Caco-2 (cell line): ENCODE measurements at regions not wholly inside any gene's neighbourhood (a gene's known extent, or its start where the extent isn't known, plus 50 kb on each side); places are given as distances from the start of the nearest gene placed in this dataset.

Experiments
- BruUV-seq: library from RNA; stranded (reverse); fragments of 400-500 nt; replicated peaks from 2 replicates; lab custom pipeline; 2021; lab: Mats Ljungman, UMichigan
- CTCF ChIA-PET: fragments of 300-600 bp; sonication (Branson Sonifier 250); formaldehyde crosslinking; loops from one replicate; lab custom pipeline; 2022; ENCODE audit warnings: antibody characterized with exemption; lab: Charles Lee
- POLR2A ChIA-PET: fragments of 300-600 bp; sonication (Branson Sonifier 250); formaldehyde crosslinking; loops from one replicate; lab custom pipeline; 2022; ENCODE audit warnings: antibody characterized with exemption; lab: Charles Lee
- DNase-seq, 2 experiments: peaks; one replicate each; pipeline versions ENCODE4 v3.0.0 to v3.0.0-alpha.2; 2020 to 2022
- H3K27me3 ChIP-seq: replicated peaks from 2 replicates; pipeline ENCODE4 v1.6.0; 2011; ENCODE audit warnings: low read length; ENCODE audit not compliant: control insufficient read depth, insufficient read depth
- H3K36me3 ChIP-seq: 2 replicates; pipeline ENCODE4 v1.5.1; 2011; ENCODE audit warnings: low read length; ENCODE audit not compliant: control insufficient read depth, insufficient read depth
- H3K4me1 ChIP-seq: fragments of 250-450 bp; sonication (Bioruptor Pico); 2 replicates; pipeline ENCODE4 v1.5.1; 2020; ENCODE audit warnings: mild to moderate bottlenecking
- H3K4me3 ChIP-seq: 2 replicates; pipeline ENCODE4 v1.5.1; 2011; ENCODE audit warnings: low read depth, mild to moderate bottlenecking, control low read depth, low read length
- H3K9me3 ChIP-seq: fragments of 250-450 bp; sonication (Bioruptor Pico); 2 replicates; pipeline ENCODE4 v1.5.1; 2020; ENCODE audit warnings: mild to moderate bottlenecking, moderate library complexity
- H3K27ac Mint-ChIP-seq: one replicate; pipeline ENCODE4 v1.8.0; 2022; ENCODE audit warnings: mixed read lengths; ENCODE audit not compliant: unreplicated experiment
- H3K27me3 Mint-ChIP-seq: one replicate; pipeline ENCODE4 v1.8.0; 2022; ENCODE audit warnings: mixed read lengths; ENCODE audit not compliant: insufficient read depth, unreplicated experiment
- H3K36me3 Mint-ChIP-seq: one replicate; pipeline ENCODE4 v1.8.0; 2022; ENCODE audit warnings: mild to moderate bottlenecking, mixed read lengths; ENCODE audit not compliant: insufficient read depth, unreplicated experiment
- H3K4me1 Mint-ChIP-seq: one replicate; pipeline ENCODE4 v1.8.0; 2022; ENCODE audit warnings: low read depth, mixed read lengths; ENCODE audit not compliant: unreplicated experiment
- H3K4me3 Mint-ChIP-seq: one replicate; pipeline ENCODE4 v1.8.0; 2022; ENCODE audit warnings: mild to moderate bottlenecking, moderate library complexity, mixed read lengths; ENCODE audit not compliant: unreplicated experiment
- H3K9me3 Mint-ChIP-seq: one replicate; pipeline ENCODE4 v1.8.0; 2022; ENCODE audit warnings: mixed read lengths; ENCODE audit not compliant: unreplicated experiment
- CTCF ChIP-seq, 2 experiments: fragments of 200-600 bp in 1 of 2; IDR thresholded peaks; 1 replicate in 1 of 2; 2 replicates in 1 of 2; pipeline versions ENCODE4 v1.5.1 to v1.8.0; 2011 to 2022; ENCODE audit warnings: antibody characterized with exemption in 1 of 2, control low read depth in 1 of 2, inconsistent platforms in 1 of 2, low read depth in 1 of 2, low read length in 1 of 2, mild to moderate bottlenecking in 1 of 2, moderate library complexity in 1 of 2; ENCODE audit not compliant: insufficient read depth in 1 of 2, severe bottlenecking in 1 of 2, unreplicated experiment in 1 of 2
- intact Hi-C: fragments of 100-400 bp; cut with micrococcal nuclease; formaldehyde crosslinking; loops from one replicate; pipeline ENCODE4 v1.10.0; 2022; ENCODE audit not compliant: unreplicated experiment

GRCh38 chr22:25482091-25482760 lies 82.2 kb upstream of the GRK3 start:
- TF ChIP-seq CTCF (IDR thresholded peaks at IDR 0.05; ENCODE audit: insufficient read depth in 1 of 2, low read depth in 1 of 2, low read length in 1 of 2, severe bottlenecking in 1 of 2, unreplicated experiment in 1 of 2) = no peak
- Histone ChIP-seq H3K4me3 (no peak overlapping the region), H3K4me1 (no peaks in the 10 kb centered on the region), H3K36me3 (no peaks in the 10 kb centered on the region), H3K27me3 (no peaks in the 10 kb centered on the region), H3K9me3 (no peaks in the 10 kb centered on the region)
- ChIA-PET POLR2A (no interaction called here), CTCF (no interaction called here)
- Mint-ChIP-seq H3K4me3 (no peak overlapping the region), H3K4me1 (peaks cover 6% of the 10 kb centered on the region), H3K27ac (no peak overlapping the region), H3K9me3 (no peaks in the 10 kb centered on the region), H3K36me3 (no peaks in the 10 kb centered on the region), H3K27me3 (no peaks in the 10 kb centered on the region)
- no peak for DNase-seq
- no TSS peak for BruUV-seq
- intact Hi-C loops = no loop called here

GRCh38 chr22:25482868-25483639 lies 81.4 kb upstream of the GRK3 start:
- Histone ChIP-seq H3K27me3 (no peaks in the 10 kb centered on the region), H3K4me3 (no peak overlapping the region), H3K4me1 (no peaks in the 10 kb centered on the region), H3K9me3 (no peaks in the 10 kb centered on the region), H3K36me3 (no peaks in the 10 kb centered on the region)
- H3K36me3 Mint-ChIP-seq = no peaks in the 10 kb centered on the region
- intact Hi-C loops = no loop called here
- DNase-seq = no peak
- H3K27ac Mint-ChIP-seq = no peak overlapping the region
- H3K4me1 Mint-ChIP-seq = peaks cover 6% of the 10 kb centered on the region
- no peak overlapping the region for H3K4me3 Mint-ChIP-seq
- TF ChIP-seq CTCF (IDR thresholded peaks at IDR 0.05; ENCODE audit: insufficient read depth in 1 of 2, low read depth in 1 of 2, low read length in 1 of 2, severe bottlenecking in 1 of 2, unreplicated experiment in 1 of 2) = no peak
- CTCF ChIA-PET = interaction anchor here (0.6 kb wide), 1 partner anchor 290 kb away, joined by 3 read pairs; no protein-coding TSS in a partner anchor
- BruUV-seq = no TSS peak
- H3K27me3 Mint-ChIP-seq = no peaks in the 10 kb centered on the region
- no peaks in the 10 kb centered on the region for H3K9me3 Mint-ChIP-seq
- POLR2A ChIA-PET = no interaction called here

DNA sequence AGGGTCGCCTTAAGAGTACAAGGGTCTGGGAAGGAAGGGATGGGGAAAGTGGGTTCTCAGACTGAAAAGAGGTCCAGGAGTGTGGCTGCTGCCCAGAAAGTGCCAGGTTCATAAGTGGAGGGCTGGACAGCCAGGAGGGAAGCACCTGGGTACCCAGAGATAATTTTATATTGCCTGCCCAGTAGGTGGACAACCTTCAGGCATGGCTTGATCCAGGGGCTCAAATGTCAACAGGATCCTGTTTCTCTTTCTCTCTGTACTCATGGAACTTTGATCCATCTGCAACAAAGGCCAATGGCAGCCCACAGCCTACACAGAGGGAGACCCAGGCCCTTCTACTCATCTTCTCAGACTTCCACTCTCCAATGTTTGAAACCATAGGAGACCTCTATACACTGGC lies 80.5 kb upstream of the GRK3 start:
- no TSS peak for BruUV-seq
- Histone ChIP-seq H3K4me1 (no peaks in the 10 kb centered on the region), H3K36me3 (no peaks in the 10 kb centered on the region), H3K9me3 (no peaks in the 10 kb centered on the region), H3K4me3 (no peak overlapping the region), H3K27me3 (no peaks in the 10 kb centered on the region)
- H3K36me3 Mint-ChIP-seq = no peaks in the 10 kb centered on the region
- H3K9me3 Mint-ChIP-seq = no peaks in the 10 kb centered on the region
- no peak overlapping the region for H3K4me3 Mint-ChIP-seq
- TF ChIP-seq CTCF (IDR thresholded peaks at IDR 0.05; ENCODE audit: insufficient read depth in 1 of 2, low read depth in 1 of 2, low read length in 1 of 2, severe bottlenecking in 1 of 2, unreplicated experiment in 1 of 2) = no peak
- peaks cover 6% of the 10 kb centered on the region for H3K4me1 Mint-ChIP-seq
- intact Hi-C loops = no loop called here
- no peak for DNase-seq
- ChIA-PET CTCF (no interaction called here), POLR2A (no interaction called here)
- no peak overlapping the region for H3K27ac Mint-ChIP-seq
- no peaks in the 10 kb centered on the region for H3K27me3 Mint-ChIP-seq
